LHCN-M2 (cell line): ENCODE measurements at regions not wholly inside any gene's neighbourhood (a gene's known extent, or its start where the extent isn't known, plus 50 kb on each side); places are given as distances from the start of the nearest gene placed in this dataset.
A peak's percentile ranks its signal among the peaks of the same experiment; 100 is the strongest.
"Not testable (repeated sequence)": the region's sequence is repeated elsewhere in the genome, so short reads cannot be mapped to it uniquely, and the experiment has no call there.

ENCODE experiments used
- DNase-seq: peaks from one replicate; pipeline ENCODE4 v3.0.0-alpha.2; 2012; ENCODE audit warnings: low read depth

DNA sequence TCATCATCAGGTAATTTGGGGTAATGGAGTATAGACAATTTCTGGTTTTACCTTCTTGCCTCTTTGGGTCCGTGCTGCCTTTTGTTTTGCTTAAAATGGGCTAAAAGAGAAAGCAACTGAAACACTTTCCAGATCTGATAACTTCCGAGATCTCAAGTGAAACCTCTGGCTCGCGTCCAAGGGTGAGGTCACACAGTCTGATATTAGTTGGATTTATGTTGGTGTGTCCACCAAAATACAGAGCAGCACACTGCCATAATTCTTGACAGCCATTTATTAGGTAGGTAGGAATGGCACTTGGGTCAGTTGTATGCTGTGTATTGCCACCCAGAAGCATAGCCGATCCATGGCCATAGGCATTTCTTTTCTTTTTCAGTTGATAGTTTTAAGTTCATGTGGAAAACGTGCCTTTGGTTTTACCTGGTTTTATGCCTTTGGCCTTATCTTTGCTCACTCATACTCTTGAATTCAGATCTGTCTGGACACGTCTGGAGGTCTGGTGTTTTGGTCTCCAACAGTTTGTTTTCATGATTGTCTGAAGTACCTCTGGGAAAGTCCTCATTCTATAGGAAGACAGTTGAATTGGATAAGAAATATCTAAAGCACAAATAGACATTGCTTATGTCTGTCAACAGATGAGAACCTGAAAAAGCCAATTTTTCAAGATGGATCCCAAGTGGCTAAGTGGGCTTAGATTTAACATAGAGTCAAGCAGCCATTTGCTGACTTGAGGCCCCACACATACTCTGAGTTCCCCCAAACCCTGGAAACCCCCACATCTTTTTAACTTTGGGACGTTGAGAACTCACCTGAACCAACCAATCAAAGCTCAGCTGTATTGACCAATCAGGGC, 320.8 kb downstream of the SOX4 start:
- peak; percentile 14 for DNase-seq

DNA sequence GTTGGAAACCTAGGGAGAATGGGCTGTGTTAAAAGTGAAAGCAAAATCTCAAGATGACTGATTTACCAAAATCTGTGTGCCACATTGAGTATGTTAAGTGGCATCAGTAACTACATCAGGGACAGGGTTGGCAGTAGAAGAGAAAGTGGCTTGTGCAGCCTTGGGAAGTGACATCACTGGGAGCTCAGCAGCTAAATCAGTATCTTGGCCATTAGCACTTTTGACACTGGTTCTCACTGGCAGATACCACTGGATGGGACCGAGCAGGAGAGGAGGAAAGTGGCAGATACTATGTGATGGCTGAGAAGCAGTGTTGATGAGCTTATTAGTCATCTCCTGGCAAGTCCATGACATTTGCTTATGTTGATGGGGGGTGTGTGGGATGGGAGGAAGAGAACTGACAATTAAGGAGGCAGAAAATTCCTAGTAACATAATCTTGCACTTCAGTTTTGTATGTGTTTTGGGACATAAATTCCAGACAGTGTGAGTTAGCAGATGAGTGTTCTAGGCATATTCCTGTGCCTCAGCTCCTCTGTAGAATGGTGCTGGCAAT, 322.2 kb downstream of the SOX4 start:
- peak; percentile 65 for DNase-seq

DNA sequence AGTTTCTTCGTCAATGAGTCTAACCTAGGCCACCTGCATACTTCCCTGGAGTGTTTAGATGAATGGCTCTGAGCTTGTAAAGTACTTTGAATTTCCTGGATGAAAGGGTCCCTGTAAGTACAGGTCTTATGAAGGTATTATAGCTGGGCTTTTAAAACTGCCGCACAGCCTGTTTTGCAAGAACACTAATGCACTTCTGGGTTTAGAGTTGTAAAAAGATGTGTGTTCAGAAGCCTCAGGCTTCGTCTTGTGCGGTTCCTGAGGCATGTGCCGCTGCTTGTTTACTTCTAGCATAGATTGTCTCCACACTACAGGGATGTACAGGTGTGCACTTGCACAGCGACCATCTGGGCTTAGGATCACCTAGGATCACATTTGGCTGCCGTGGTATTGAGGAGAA, 324.5 kb downstream of the SOX4 start:
- DNase-seq, result no peak

DNA sequence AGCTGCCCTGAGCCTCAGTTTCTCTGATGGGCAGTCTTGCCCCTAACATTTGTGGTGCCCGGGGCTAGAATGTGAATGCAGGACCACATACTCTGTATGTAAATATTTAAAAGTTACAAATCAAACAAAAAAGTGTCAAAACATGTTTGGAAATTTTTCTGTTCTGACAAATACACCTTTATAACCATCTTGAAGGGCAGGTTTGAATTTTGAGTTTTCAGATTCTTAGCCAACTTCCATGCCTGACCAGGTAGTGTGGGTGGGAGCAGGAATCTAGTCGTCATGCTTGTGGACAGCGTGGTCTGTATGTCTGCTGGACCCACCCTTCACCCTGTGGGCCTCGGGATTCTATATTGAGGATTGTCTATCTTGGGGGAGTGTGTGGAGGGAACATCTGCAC, 325.1 kb downstream of the SOX4 start:
- DNase-seq, result no peak

DNA sequence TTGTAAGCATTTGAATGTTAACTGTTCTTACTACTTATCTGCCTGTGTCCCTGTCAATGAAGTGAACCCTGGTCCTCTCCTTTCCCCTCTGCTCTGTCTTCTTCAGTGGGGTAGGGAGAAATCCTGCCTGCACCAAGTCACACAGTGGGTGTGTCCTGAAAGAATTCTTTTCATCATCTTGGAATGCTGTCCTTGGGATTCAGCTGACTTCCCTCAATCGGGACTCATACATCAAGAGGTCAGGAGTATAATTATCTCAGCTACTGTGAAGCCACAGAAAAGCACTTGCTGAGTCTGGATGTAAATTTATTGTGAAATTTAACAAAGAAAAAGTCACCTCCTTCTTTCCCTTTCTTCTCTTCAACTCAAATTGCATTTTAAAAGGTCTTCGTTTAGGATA, 328.5 kb downstream of the SOX4 start:
- peak; percentile 34 for DNase-seq

DNA sequence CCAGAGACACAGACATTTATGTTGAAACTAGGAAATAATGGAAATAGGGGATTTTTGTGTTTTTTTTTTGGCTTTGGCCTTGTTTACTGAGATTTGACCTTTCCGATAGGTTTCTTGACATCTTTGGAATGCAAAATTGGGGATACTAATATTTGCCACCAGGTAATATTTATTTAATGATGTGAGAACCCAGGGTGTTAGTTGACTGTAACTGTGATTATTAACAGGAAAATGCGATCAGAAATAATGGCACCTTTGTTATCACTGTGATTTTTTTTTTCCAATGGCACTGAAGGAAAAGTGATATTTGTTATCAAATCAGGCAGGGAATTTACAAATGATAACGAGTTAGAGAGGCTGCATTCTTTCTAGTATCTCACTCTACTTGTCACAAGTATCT, 330.5 kb downstream of the SOX4 start:
- no peak for DNase-seq

DNA sequence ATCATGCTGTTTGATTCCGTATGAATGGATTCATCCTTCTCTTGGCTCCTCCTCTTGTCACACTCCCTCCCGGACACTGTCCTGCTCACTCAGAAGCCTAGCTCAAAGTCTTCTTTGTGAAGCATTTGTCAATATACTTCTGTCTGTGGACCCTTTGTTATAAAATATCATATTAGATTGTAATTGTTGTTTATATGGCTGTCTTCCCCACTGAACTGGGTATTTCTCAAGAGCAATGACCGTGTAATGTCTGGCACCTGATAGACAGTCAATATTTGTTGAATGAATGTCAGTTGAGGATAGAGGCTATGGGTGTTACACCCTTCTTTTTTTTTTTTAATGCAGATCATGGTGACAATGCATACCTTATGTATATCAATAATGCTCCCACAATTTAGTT, 335.3 kb downstream of the SOX4 start:
- DNase-seq, result no peak

DNA sequence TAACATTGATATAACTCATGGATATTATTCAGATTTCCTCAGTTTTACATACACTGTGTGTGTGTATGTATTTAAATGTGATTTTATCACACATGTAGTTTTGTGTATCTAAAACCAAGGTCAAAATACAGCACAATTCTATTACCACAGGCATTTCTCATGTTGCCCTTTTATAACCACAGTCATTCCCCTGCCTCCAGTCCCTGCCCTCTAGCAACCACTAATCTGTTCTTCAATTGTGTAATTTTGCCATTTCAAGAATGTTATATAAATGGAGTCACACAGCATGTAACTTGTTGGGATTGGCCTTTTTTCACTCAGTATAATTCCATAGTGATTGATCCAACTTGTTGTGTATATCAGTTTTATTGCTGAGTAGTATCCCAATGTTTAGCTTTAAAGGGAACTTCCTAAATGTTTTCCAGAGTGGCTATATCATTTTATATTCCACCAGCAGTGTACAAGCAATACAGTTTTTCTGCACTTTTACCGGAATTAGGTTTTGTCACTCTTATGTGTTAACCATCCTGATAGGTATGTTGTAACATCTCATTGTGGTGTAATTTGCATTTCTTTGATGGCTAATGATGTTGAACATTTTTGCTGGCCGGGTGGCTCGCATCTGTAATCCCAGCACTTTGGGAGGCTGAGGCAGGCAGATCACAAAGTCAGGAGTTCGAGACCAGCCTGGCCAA, 338.2 kb downstream of the SOX4 start:
- peak; percentile 58 for DNase-seq

DNA sequence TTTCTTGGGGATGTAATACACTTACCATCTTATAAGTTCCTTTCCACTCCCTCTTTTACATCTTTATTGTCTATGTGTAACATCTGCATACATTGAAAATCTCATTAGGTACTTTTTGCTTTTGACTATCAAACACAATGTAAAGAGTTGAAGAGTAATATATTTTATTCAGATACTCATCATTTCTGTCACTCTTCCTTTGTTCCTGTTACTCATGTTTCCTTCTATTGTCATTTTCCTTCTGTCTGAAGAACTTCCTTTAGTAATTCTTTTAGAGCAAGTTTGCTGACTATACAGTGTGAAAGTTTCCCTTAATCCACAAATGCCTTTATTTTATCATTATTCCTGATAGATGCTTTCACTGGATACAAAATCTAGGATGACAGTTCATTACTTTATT, 339.8 kb downstream of the SOX4 start:
- DNase-seq, result no peak

DNA sequence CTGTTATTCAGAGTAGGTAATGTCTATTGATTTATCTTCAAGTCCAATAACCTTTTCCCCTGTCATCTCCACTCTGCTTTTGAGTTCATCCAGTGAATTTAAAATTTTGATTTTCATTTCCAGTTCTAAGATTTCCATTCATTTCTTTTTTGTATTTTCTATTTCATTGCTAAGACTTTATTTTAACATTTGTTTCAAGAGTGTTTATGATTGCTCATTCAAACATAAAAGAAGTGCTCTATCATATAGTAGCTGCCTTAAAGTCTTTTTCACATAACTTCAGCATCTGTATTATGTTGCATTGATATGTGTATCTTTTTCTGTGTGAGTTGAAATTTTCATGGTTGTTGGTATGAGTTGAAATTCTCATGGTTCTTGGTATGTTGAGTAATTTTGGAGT, 341.6 kb downstream of the SOX4 start:
- no peak for DNase-seq

DNA sequence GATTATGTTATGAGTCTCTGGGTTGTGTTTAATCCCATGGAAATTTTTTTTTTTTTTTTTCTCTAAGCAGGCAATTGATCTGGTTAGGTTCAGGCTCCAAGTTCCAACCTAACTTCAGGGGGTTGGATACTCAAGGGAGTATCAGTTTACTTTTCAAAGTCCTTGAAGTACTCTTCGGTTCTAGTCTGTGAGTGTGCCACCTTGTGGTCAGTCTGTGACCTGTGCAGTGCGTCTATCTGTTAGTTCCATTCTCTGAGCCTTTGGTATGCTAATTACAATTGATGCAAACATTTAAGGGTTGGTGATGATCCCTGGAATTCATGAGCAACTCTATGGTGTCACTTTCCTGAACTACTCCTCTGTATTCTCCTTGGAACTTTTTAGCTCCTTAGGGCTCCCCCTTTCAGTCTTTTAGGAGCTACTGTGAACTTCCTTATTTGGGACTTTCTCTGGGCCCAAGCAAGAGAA, 342.0 kb downstream of the SOX4 start:
- peak; percentile 60 for DNase-seq

DNA sequence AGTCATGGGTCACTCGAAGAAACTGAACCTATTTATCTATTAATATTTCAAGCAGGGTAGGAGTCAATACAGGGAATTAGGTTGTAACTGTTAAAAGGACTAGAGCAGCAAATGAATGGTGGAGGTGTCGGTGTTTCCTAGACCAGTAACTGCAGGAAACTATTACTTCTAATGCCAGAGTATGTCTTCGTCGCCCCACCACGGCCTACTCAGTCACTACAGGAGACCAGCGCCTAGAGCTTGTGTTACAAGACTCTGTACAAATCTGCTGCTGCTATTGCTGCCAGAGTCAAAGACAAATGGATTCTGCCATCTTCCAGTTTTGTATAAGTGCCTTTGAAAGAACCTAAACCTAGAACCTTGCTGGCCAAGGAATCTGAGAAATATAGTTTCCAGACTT, 343.9 kb downstream of the SOX4 start:
- DNase-seq, result no peak

DNA sequence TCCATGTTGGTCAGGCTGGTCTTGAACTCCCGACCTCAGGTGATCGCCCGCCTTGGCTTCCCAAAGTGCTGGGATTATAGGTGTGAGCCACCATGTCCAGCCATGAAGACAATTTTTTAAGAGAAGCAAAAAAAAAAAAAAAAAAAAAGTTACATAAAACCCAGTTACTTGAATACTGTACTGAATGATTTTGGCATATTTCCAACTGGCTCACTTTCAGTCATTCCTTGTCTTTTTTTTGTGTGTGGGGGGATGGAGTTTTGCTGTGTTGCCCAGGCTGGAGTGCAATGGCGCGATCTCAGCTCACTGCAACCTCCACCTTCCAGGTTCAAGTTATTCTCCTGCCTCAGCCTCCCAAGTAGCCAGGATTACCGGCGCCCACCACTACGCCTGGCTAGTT, 345.5 kb downstream of the SOX4 start:
- DNase-seq, result not testable (repeated sequence)

DNA sequence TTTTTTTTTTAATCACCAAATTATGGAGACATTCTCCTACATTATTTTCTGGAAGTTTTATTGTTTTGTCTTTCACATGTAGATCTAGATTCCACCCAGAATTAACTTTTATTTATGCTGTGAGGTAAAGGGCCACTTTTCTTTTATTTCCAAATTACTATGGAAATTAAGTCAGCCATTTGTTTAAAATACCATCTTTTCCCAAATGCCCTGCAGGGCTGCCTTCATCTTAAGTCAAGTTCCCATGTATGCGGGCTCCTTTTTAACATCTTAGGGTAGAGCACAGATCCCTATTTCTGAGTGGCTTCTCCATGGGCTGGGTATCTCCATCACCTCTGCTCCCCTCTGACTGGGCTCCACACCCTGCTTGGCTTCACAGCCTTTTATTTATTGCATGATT, 348.4 kb downstream of the SOX4 start:
- DNase-seq, result no peak

DNA sequence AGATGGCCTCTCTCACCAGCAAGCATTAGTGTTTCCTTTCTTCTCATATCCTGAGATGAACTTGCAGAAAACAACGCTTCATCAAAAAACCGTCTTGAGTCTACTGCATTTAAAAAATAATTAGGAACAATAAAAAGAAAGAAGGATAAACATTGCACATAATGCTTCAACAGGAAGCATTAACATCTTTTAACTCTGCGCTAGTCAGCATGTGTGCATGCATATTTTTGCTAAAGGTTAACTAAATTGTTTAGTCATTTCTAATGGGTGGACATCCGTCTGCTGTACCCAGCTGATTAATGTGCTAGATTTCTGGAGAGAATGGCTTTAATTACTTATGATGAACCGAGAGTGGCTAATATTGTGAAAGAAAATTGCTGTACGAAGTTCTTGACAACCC, 349.3 kb downstream of the SOX4 start:
- no peak for DNase-seq

DNA sequence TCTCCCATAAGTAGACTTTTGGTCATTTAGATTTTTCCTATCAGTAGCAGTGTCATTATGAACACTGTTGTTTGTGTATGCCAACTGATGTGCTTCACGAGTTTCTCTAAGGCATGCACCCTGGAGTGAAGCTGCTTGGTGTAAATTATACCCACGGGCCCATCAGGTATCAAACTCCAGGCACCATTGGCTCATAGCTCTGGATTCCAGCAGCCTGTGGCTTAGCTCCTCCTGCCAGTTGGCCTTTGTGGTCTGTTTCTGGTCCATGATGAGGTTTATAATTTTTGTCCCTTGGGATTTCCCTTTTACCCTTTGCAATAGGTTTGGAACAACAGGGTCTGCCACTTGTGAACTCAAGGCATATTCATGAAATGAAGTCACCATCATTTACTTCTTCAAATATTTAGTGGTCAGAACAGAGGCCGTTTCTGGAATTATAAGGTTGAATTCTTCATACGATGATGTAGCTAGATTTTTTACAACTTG, 350.5 kb downstream of the PRL start:
- peak; percentile 97 for DNase-seq

DNA sequence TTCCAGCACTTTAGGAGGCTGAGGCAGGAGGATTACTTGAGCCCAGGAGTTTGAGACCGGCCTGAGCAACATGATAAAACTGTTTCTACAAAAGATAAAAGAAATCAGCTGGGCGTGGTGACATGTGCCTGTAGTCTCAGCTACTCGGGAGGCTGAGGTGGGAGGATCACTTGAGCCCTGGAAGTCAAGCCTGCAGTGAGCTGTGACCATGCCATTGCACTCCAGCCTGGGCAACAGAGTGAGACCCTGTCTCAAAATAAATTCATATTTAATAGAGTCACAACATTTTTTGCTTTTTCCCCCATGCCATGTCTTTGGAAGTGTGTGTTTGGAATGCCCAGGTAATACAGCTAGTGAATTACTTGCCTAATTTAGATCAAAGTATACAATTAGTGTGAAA, 349.6 kb downstream of the PRL start:
- not testable (repeated sequence) for DNase-seq

DNA sequence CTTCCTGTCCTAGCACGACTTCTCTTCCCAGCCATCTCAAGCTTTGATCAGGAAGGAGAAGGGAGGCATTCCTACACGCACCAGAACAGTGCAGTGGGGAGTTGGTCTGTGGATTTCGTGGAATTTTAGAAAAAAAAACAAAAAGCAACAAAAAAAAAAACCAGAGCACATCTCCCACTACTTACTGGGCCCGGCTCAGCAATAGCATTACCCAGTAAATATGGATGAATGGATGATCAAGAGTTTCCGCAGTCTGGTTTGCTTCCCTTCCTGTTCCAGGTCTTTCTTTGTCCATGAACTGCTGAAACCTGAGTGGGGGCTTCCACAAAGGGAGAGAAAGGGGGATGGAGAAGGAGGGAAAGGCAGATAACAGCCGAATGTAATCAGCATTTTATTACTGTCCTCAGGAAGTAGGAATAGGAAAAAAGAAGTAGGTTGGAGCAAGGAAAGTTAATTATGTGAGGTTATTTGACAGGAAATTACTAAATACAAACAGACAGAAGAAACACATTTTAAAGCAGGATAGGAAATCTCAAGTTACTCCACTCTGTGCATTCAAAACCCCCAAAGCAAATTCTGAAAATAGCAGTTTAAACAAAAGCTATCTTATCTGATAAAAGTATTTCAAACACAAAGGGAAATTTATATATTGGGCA, 349.0 kb downstream of the PRL start:
- no peak for DNase-seq

DNA sequence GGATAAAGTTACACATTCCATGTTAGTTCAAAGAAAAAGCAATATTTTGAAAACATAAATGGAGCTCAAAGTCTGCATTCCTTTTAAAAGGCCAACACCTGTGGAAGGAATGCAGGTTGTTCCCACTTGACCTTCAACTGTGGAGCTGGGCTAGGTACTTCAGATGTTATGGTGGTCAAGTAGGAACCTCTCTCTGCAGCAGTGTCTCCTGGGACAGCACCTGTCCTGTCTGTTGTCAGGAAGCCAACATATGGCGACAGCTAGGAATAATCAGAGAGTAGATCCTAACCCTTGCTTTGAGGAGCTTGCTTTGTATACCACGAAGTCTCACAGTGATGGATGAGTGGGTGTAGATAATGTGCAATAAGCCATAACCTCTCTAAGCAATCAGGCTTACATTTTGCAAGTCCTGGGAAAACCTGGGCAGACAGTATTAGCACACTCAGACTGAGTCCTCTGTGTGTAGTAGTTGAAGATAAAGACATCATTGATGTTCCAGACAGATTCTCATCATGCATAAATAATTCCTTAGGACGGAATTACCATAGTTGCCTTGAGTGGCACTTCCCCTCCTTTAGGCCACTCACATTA, 347.5 kb downstream of the PRL start:
- DNase-seq, result peak; percentile 2

DNA sequence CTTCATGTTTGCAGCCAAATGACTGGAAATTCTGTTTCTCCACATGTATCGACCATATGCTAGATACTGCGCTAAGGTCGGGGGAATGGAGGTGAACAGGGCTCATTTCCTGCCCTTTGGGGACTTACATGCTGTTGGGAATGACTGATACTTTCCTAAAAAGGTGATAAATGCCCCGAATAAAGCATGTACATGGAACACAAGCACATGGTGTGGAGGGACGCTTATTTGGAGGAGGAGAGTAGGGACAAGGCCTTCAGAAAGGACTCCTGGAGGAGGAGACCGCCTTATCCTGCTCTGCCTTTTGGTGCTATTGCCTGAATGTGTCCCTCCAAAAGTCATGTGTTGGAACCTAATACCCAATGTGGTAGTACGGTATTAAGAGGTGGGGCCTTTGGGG, 344.5 kb downstream of the PRL start:
- DNase-seq, result no peak
